ENCODE measurements at regions not wholly inside any gene's neighbourhood (a gene's known extent, or its start where the extent isn't known, plus 50 kb on each side); places are given as distances from the start of the nearest gene placed in this dataset.

- Histone ChIP-seq H3K9me3 (ENCODE audit: control insufficient read depth in 2 of 3, insufficient read depth in 1 of 3, low read length in 3 of 3) (no peaks in the 10 kb centered on the region), H3K9ac (ENCODE audit: low read length in 3 of 3) (no peak overlapping the region), H3K36me3 (ENCODE audit: control insufficient read depth in 2 of 3, insufficient read depth in 3 of 3, low read length in 3 of 3) (no peaks in the 10 kb centered on the region), H3K27ac (ENCODE audit: low read depth in 2 of 2, low read length in 2 of 2) (no peak overlapping the region), H3K4me3 (ENCODE audit: low read length in 3 of 3) (no peak overlapping the region), H3K27me3 (ENCODE audit: control insufficient read depth, insufficient read depth, low read length) (no peaks in the 10 kb centered on the region), H3K4me1 (ENCODE audit: control insufficient read depth in 2 of 3, insufficient read depth in 2 of 3, low read depth in 1 of 3, low read length in 3 of 3) (no peaks in the 10 kb centered on the region)
- no peak for DNase-seq
- TF ChIP-seq CTCF (IDR thresholded peaks at IDR 0.05; ENCODE audit: borderline replicate concordance, extremely low read depth, insufficient read depth): no peak
- intact Hi-C loops (cut with DNase I): no loop called here
- no peak for FAIRE-seq
Observed at GRCh38 chr22:45087802-45088201, 75.9 kb upstream of the NUP50 start.

GRCh38 chr22:45088576-45088975 lies 75.1 kb upstream of the NUP50 start:
- no peak for TF ChIP-seq CTCF (IDR thresholded peaks at IDR 0.05; ENCODE audit: borderline replicate concordance, extremely low read depth, insufficient read depth)
- DNase-seq: peak in 3 of 5 donors; percentile 23 to 48 (median 31)
- no peaks in the 10 kb centered on the region for H3K4me1 ChIP-seq (ENCODE audit: control insufficient read depth in 2 of 3, insufficient read depth in 2 of 3, low read depth in 1 of 3, low read length in 3 of 3)
- intact Hi-C loops (cut with DNase I): no loop called here
- no peak for FAIRE-seq
- H3K27me3 ChIP-seq (ENCODE audit: control insufficient read depth, insufficient read depth, low read length): no peaks in the 10 kb centered on the region
- H3K9me3 ChIP-seq (ENCODE audit: control insufficient read depth in 2 of 3, insufficient read depth in 1 of 3, low read length in 3 of 3): no peaks in the 10 kb centered on the region
- no peak overlapping the region for H3K9ac ChIP-seq (ENCODE audit: low read length in 3 of 3)
- H3K4me3 ChIP-seq (ENCODE audit: low read length in 3 of 3): no peak overlapping the region
- no peaks in the 10 kb centered on the region for H3K36me3 ChIP-seq (ENCODE audit: control insufficient read depth in 2 of 3, insufficient read depth in 3 of 3, low read length in 3 of 3)
- no peak overlapping the region for H3K27ac ChIP-seq (ENCODE audit: low read depth in 2 of 2, low read length in 2 of 2)

GRCh38 chr22:45090497-45090910 lies 73.2 kb upstream of the NUP50 start:
- FAIRE-seq: no peak

More at GRCh38 chr22:45090497-45090910, 73.2 kb upstream of the NUP50 start:
- H3K9me3 ChIP-seq (ENCODE audit: control insufficient read depth in 2 of 3, insufficient read depth in 1 of 3, low read length in 3 of 3): no peaks in the 10 kb centered on the region
- no peaks in the 10 kb centered on the region for H3K27me3 ChIP-seq (ENCODE audit: control insufficient read depth, insufficient read depth, low read length)
- H3K9ac ChIP-seq (ENCODE audit: low read length in 3 of 3): no peak overlapping the region
- TF ChIP-seq CTCF (IDR thresholded peaks at IDR 0.05; ENCODE audit: borderline replicate concordance, extremely low read depth, insufficient read depth): no peak
- DNase-seq: peak in 3 of 5 donors; percentile 35 to 82 (median 55)
- intact Hi-C loops (cut with DNase I): no loop called here
- no peak overlapping the region for H3K4me3 ChIP-seq (ENCODE audit: low read length in 3 of 3)
- H3K27ac ChIP-seq (ENCODE audit: low read depth in 2 of 2, low read length in 2 of 2): no peak overlapping the region
- H3K36me3 ChIP-seq (ENCODE audit: control insufficient read depth in 2 of 3, insufficient read depth in 3 of 3, low read length in 3 of 3): no peaks in the 10 kb centered on the region
- H3K4me1 ChIP-seq (ENCODE audit: control insufficient read depth in 2 of 3, insufficient read depth in 2 of 3, low read depth in 1 of 3, low read length in 3 of 3): no peaks in the 10 kb centered on the region
